GM21390 (cell line): ENCODE measurements at regions not wholly inside any gene's neighbourhood (a gene's known extent, or its start where the extent isn't known, plus 50 kb on each side); places are given as distances from the start of the nearest gene placed in this dataset.

ENCODE experiments used
- ATAC-seq: cut with Tn5 transposase; IDR thresholded peaks from one replicate; pipeline ENCODE4 v1.9.1; 2021; ENCODE audit not compliant: unreplicated experiment

GRCh38 chr14:101380940-101381339 lies 180.4 kb upstream of the DIO3 start:
- ATAC-seq = no peak

GRCh38 chr14:101383737-101384338 lies 177.5 kb upstream of the DIO3 start:
- no peak for ATAC-seq

GRCh38 chr14:101394374-101394773 lies 166.9 kb upstream of the DIO3 start:
- ATAC-seq = no peak

DNA sequence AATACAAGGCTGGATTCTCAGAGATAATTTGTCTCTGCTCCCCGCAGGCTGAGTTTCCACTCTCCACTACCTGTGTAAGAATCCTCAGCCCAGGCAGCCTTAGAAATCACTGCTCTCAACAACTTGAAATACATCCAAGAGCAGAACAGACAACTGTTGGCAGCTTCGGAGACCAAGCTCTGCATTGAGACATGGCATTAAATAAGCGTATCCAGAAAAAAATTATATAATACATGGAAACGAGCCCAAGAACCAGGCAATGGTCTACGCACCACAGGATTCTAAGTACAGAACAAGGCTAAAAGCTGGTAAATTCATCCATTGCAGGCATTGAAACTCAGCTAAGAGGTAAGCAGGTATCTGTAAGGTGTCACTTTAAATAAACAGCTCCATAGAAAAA lies 165.5 kb upstream of the DIO3 start:
- no peak for ATAC-seq

GRCh38 chr14:101397206-101397605 lies 164.1 kb upstream of the DIO3 start:
- ATAC-seq = no peak

GRCh38 chr14:101398011-101398410 lies 163.3 kb upstream of the DIO3 start:
- no peak for ATAC-seq

DNA sequence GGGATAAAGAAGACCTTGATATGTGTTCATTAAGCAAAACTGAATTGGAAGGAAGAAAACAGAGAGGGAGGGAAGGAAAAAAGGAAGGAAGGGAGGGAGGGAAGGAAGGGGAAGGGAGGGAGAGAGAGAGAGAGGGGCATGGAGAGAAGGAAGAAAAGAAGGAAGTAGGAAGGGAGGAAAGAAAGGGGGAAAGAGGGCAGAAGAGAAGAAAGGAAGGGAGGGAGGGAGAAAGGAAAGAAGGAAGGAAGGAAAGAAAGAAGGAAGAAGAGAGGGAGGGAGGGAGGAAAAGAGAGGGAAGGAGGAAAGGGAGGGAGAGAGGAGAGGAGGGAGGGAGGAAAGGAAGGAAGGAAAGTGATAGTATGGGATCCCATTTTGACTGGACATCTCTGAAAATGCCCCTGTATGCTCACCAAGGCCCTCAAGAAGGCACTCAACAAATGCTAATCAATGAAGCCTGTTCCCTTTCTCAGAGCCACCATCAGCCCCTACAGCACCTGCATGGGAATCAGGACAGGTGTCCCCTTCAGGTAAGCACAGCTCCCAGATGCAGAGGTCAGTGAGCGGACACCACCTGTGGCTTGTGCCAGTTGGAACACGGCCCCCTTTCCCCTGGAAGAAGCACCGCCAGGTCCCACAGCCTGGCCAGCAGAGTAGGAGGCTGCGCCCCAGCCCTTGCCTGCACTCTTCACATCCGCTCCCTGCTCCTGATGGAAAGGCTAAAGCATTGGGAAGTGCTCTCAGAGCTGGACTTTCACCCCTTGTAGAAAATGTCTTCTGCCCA lies 161.4 kb upstream of the DIO3 start:
- no peak for ATAC-seq

DNA sequence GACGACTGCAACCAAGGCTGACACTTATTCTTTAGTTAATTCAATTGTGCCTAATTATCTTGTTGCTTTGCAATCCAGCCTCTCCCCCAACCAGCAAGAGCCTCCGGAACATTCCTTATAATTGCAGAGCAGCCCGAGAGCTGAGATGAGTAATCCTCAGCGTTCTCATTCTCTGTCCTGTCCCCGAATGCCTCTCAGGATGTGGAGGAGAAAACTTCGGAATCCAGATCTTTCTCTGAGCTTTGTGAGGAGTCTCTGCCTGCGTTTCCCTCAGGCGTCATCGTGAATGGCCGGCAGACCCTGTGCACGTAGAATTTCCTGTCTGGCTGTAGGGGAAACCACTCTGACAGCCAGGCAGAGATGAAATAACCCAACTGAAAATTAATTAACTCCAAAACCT lies 160.5 kb upstream of the DIO3 start:
- no peak for ATAC-seq

GRCh38 chr14:101402936-101403660 lies 158.2 kb upstream of the DIO3 start:
- no peak for ATAC-seq

GRCh38 chr14:101404426-101405170 lies 156.7 kb upstream of the DIO3 start:
- no peak for ATAC-seq

DNA sequence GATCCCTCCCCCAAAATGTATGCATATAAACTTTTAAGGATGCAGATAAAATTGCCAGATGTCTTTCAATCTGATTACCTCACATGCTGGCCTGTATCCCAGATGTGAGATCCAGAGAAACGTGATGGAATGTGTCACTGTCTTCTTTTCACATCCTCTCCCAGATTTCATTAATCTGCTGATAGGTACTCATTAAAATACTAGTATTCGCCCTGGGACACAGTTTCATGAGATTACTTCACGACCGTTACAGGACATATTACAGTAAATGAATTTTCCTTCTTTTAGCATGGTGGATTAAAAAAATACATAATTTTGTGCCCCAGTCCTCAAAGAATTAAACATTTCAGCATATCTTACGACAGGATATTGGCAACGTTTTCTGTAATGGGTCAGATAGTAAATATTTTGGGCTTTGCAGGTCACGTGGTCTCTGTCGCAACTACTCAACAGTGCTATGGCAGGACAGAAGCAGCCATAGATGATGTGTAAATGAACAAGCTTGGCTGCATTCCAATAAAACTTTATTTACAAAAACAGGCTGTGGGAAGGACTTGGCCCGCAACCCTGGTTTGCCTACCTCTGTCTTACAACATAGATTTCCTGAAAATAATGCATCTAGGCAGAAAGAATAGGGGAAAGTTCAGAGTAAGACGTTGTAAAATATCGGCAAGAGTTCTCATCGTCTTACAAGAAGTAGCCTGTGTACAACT lies 156.0 kb upstream of the DIO3 start:
- ATAC-seq = no peak

- no peak for ATAC-seq
Observed at GRCh38 chr14:101406921-101407320, 154.4 kb upstream of the DIO3 start.

DNA sequence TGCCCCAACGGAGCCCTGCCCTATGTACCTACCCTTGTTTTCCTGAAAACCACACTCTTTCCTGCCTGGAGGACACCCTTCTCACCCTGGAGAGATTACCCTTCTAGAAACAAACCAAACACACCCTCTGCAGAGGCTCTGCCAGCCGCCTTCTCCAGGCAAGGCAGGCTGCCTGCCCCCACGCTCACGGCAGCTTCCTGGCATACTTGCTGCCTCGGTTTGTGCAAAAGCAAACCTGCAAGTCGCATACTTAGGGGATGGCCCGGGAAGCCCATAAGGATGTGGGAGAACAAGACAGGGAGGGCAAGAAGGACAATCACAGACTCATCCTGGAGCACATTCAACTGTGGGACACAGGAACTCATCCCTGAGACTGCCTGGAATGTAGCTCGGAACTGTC lies 154.0 kb upstream of the DIO3 start:
- ATAC-seq = no peak

DNA sequence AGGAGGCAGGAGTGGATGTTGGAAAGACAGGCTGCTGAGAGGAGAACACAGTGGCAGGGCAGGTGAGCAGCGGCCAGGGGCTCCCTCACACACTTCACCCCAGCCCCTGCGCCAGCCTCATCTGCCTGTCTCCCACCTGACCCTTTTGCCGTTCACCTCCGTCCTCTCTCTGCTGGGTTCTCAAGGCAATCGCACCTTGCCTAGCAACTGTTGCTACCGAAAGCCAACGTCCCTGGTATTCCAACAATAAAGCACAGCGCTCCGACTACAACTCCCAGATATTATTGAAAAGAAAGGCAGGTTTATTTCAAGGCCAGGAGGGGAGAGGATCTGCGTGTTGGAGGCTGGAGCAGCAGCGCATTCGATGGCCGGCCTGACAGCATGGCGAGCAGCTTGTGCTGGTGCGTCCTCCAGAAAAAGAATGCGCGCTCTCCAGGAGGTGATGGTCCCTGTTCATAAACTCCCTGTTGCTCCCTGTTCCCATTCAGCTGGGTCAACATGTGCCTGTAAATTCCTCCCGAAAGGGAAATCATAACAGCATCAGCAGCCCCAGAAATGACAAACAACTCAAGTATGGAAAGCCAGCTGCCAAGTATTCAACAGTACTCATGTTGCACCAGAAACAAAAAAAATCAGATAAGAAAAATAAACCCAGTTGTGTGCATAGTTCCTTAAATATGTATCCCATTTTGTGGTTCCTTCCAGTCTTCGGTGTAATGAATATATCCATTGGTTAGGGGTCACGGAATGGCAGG lies 153.0 kb upstream of the DIO3 start:
- ATAC-seq = no peak

DNA sequence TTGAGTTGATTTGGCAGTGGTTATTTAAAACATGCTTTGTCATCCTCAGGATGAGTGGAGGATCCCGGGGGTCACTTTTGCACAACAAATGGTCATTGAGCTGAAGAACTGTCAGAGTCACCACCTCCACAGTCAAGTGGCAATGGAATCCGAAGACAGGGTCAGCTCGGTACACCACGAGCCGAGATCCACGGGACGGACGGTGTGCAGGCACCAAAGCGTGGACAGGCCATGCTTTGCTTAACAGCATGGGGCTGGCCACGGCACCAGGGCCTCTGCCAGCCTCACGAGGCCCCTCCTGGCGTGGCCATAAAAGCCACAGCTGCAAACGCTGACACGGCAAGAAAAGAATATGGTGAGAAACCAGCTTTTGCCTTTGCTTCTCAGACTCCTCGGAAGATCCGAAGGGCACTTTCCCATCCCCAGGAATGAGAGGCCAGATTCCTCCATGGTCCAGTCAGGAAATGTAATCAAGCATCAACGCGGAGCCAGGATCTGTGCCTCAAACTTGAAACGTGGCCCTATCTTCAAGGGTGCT lies 152.2 kb upstream of the DIO3 start:
- ATAC-seq = no peak

GRCh38 chr14:101410126-101410525 lies 151.2 kb upstream of the DIO3 start:
- no peak for ATAC-seq

- ATAC-seq = no peak
Observed at GRCh38 chr14:101411151-101411550, 150.1 kb upstream of the DIO3 start.

DNA sequence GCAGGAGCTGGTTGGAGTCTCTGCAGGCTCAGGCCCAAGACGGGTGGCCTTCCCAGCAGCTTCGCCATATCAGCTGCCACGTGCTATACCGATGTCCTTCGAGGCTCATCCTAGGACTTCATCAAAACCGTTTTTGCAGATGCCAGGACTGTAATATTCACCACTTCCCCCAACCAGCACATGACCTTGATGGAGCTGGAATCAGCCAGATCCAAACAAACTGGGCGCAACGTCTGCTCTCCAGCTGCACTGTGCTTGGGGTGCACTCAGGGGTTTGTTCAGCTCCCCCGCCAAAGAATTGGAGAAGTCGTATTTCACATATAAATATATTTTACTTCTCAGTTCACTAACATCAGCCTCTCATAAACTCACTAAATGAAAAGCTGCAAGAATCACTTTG lies 149.5 kb upstream of the DIO3 start:
- no peak for ATAC-seq

DNA sequence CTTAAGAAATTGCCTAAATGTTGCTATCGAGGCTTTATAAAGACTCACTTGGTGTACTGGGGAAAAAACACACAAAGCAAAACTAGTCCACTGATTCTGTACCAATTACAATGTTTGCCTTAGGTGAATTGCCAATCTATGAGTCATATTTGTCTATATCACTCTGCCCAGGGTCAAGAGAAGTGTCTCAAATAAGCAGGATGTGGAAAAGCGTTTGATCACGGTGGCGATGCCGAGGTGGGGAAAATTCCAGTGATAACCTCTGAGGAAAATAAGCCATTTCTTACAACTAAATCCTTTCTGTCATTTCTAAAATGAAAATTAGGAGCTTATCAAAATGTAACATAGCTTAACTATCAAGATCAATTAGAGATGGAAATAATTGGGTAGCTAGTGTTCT lies 148.6 kb upstream of the DIO3 start:
- no peak for ATAC-seq

DNA sequence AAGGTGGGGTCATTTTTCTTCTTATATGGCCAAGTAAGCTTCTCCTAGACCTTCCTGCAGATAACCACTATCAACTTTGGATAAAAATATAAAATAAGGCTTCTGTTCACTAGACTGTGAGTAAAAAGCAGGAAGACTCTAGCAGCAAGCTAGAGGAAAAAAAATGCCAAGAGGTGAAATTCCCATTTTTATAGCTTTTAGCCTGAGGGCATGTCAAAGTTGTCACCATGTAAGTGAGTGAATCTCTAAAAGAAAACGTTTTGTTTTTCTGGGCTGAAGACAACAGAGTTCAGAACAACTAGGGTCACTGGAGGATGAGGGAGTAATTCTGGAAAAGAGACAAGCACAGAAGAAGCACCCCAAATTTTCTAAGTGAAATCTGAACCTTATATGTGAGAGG lies 143.9 kb upstream of the DIO3 start:
- no peak for ATAC-seq
